ENCODE measurements at regions not wholly inside any gene's neighbourhood (a gene's known extent, or its start where the extent isn't known, plus 50 kb on each side); places are given as distances from the start of the nearest gene placed in this dataset.
A peak's percentile ranks its signal among the peaks of the same experiment; 100 is the strongest.
"Not testable (repeated sequence)": the region's sequence is repeated elsewhere in the genome, so short reads cannot be mapped to it uniquely, and the experiment has no call there.

DNA sequence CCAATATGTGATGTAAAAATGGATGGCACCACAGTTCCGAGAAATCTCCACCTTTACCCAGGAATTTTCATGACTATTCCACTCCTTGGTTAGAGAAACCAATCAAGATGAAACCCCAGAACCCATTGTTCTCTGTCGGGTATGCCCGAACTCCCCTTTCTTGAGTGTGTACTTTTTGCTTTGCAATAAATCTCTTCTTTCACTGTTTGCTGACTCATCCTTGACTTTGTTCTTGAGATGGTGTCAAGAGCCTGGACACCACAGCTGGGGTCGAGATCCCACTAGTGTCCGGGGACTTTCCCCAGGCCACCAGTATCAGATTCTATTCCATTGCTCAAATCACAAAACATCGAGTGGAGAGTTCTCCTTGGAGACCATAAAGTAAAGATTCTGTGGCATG lies 240.9 kb downstream of the FAM72C start:
- not testable (repeated sequence) for H3K27ac ChIP-seq (ENCODE audit: low read depth, low read length); H3K36me3 ChIP-seq (ENCODE audit: control insufficient read depth in 1 of 2, insufficient read depth in 2 of 2, low read length in 2 of 2); H2BK5ac ChIP-seq (ENCODE audit: low read depth, low read length, poor library complexity); H3K14ac ChIP-seq (ENCODE audit: low read length); DNase-seq; H2BK120ac ChIP-seq (ENCODE audit: insufficient read depth, low read length, poor library complexity); H3K23ac ChIP-seq (ENCODE audit: low read length); H3K9ac ChIP-seq (ENCODE audit: low read length); H4K91ac ChIP-seq (ENCODE audit: low read depth, low read length); H3K4ac ChIP-seq (ENCODE audit: low read depth, low read length); H3K79me2 ChIP-seq (ENCODE audit: control insufficient read depth, insufficient read depth, low read length, poor library complexity); H3K18ac ChIP-seq (ENCODE audit: low read length); H2AK5ac ChIP-seq (ENCODE audit: low read length); H3K4me1 ChIP-seq (ENCODE audit: control insufficient read depth in 1 of 2, insufficient read depth in 2 of 2, low read length in 2 of 2); H3K27me3 ChIP-seq (ENCODE audit: insufficient read depth, low read length); H3K79me1 ChIP-seq (ENCODE audit: low read length); H2BK12ac ChIP-seq (ENCODE audit: low read length); H3K4me2 ChIP-seq (ENCODE audit: low read length); H2AFZ ChIP-seq (ENCODE audit: insufficient read depth, low read length, poor library complexity); H4K12ac ChIP-seq (ENCODE audit: low read depth, low read length); H3K9me3 ChIP-seq (ENCODE audit: insufficient read depth, low read depth, low read length); H4K8ac ChIP-seq (ENCODE audit: low read depth, low read length); H3K4me3 ChIP-seq (ENCODE audit: low read depth, low read length)
- no CpG with 5 or more reads among the region's 6 CpGs for WGBS (ENCODE audit: extremely low coverage, insufficient coverage, insufficient read length)

DNA sequence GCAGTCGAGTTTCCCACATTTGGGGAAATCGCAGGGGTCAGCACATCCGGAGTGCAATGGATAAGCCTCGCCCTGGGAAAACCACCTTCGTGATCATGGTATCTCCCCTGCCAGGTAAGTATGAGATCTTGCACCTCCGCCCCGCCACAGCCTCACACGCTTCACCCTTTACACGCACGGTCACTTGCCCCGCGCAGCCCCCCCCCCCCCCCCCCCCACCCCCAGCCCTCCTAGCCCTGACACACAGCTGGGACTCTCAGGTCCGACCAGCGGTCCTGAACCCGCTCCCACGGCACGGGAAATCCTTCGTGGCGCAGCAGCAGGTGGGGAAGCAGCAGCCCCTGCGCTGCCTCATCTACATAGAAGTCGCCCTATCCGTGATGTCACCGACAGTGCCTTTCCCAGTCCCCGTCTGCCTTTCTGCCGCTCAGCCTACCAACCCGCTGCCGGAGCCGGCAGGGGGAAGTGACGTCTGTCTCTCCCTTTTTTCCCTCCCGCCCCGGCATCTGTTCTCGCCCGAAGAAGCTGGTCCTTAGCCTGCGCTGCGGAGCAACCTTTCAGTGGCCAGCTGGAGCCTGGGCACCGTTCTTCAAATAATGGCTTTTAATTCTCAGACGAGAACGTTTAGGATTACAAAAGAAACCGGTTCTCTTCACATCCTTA lies 242.2 kb downstream of the FAM72C start:
- not testable (repeated sequence) for H3K4me3 ChIP-seq (ENCODE audit: low read depth, low read length); H3K4ac ChIP-seq (ENCODE audit: low read depth, low read length); H3K79me1 ChIP-seq (ENCODE audit: low read length); H3K23ac ChIP-seq (ENCODE audit: low read length); H3K4me1 ChIP-seq (ENCODE audit: control insufficient read depth in 1 of 2, insufficient read depth in 2 of 2, low read length in 2 of 2); H3K27me3 ChIP-seq (ENCODE audit: insufficient read depth, low read length); H3K27ac ChIP-seq (ENCODE audit: low read depth, low read length); H3K9me3 ChIP-seq (ENCODE audit: insufficient read depth, low read depth, low read length); H2AFZ ChIP-seq (ENCODE audit: insufficient read depth, low read length, poor library complexity); H3K9ac ChIP-seq (ENCODE audit: low read length); H4K12ac ChIP-seq (ENCODE audit: low read depth, low read length); H3K4me2 ChIP-seq (ENCODE audit: low read length); H4K8ac ChIP-seq (ENCODE audit: low read depth, low read length); H2BK12ac ChIP-seq (ENCODE audit: low read length); H2BK5ac ChIP-seq (ENCODE audit: low read depth, low read length, poor library complexity); H3K36me3 ChIP-seq (ENCODE audit: control insufficient read depth in 1 of 2, insufficient read depth in 2 of 2, low read length in 2 of 2); H3K79me2 ChIP-seq (ENCODE audit: control insufficient read depth, insufficient read depth, low read length, poor library complexity); H3K14ac ChIP-seq (ENCODE audit: low read length); H3K18ac ChIP-seq (ENCODE audit: low read length); H2AK5ac ChIP-seq (ENCODE audit: low read length); H2BK120ac ChIP-seq (ENCODE audit: insufficient read depth, low read length, poor library complexity); H4K91ac ChIP-seq (ENCODE audit: low read depth, low read length)
- DNase-seq, result peak in 1 of 2 donors; percentile 0
- no CpG with 5 or more reads among the region's 39 CpGs for WGBS (ENCODE audit: extremely low coverage, insufficient coverage, insufficient read length)

DNA sequence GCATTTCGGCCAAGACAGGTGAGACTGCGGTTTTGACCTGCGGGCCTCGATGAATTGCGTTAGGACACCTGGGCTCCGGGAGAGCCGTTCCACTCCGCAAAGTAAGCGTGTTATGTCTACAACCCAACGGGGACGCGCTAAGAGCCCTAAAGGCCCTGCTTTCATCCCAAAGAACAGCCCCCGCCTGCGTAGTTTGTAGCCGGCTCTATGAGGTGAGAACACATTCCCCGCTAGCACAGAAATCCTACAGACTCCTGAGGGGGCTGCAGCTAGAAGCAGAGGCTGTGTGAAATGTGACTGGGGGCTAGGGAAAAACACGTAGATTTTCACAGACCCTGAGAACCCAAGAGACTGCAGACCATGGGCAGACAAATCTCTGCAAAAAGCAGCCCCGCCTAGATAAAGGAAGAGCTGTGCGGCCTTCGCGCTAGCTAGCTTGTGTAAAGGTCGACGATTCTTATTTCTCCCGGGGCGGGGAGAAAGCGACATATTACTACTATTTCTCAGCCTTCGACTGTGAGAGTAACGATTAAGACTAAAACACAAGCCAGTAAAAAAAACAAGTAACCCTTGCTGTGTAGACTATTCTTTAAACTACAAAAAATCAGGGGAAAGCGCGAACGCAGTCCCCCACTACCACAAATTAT lies 242.9 kb downstream of the FAM72C start:
- H4K91ac ChIP-seq (ENCODE audit: low read depth, low read length); H2AK5ac ChIP-seq (ENCODE audit: low read length); H3K9me3 ChIP-seq (ENCODE audit: insufficient read depth, low read depth, low read length); H3K14ac ChIP-seq (ENCODE audit: low read length); H3K9ac ChIP-seq (ENCODE audit: low read length); H3K4ac ChIP-seq (ENCODE audit: low read depth, low read length); H3K4me2 ChIP-seq (ENCODE audit: low read length); H2BK12ac ChIP-seq (ENCODE audit: low read length); H2BK5ac ChIP-seq (ENCODE audit: low read depth, low read length, poor library complexity); H3K18ac ChIP-seq (ENCODE audit: low read length); H3K23ac ChIP-seq (ENCODE audit: low read length); DNase-seq; H3K27ac ChIP-seq (ENCODE audit: low read depth, low read length); H2AFZ ChIP-seq (ENCODE audit: insufficient read depth, low read length, poor library complexity); H3K4me3 ChIP-seq (ENCODE audit: low read depth, low read length); H2BK120ac ChIP-seq (ENCODE audit: insufficient read depth, low read length, poor library complexity); H3K79me1 ChIP-seq (ENCODE audit: low read length); H4K12ac ChIP-seq (ENCODE audit: low read depth, low read length); H3K27me3 ChIP-seq (ENCODE audit: insufficient read depth, low read length); H3K36me3 ChIP-seq (ENCODE audit: control insufficient read depth in 1 of 2, insufficient read depth in 2 of 2, low read length in 2 of 2); H3K79me2 ChIP-seq (ENCODE audit: control insufficient read depth, insufficient read depth, low read length, poor library complexity); H3K4me1 ChIP-seq (ENCODE audit: control insufficient read depth in 1 of 2, insufficient read depth in 2 of 2, low read length in 2 of 2); H4K8ac ChIP-seq (ENCODE audit: low read depth, low read length): not testable (repeated sequence)
- WGBS (ENCODE audit: extremely low coverage, insufficient coverage, insufficient read length), result no CpG with 5 or more reads among the region's 31 CpGs

DNA sequence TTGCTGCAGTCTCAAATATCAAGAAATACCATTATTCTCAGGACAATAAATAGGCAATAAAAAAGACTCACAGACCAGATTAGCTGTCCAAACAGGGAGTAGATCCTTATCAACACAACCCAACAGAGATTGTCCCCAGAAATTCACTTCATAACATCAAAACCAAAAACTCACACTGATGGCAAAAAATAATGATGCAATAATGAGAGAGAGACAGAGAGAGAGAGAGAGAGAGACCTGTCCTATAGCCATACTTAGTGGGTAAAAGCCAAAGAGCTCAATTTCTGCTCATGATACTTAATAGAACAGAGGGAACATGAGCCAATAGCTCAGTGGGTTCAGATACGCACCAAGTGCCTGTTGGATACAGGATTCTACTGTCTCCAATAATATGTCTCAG lies 244.5 kb downstream of the FAM72C start:
- Histone ChIP-seq H4K8ac (ENCODE audit: low read depth, low read length) (no peak overlapping the region), H3K27me3 (ENCODE audit: insufficient read depth, low read length) (no peaks in the 10 kb centered on the region), H3K4me1 (ENCODE audit: control insufficient read depth in 1 of 2, insufficient read depth in 2 of 2, low read length in 2 of 2) (no peaks in the 10 kb centered on the region), H3K4me3 (ENCODE audit: low read depth, low read length) (no peak overlapping the region), H2BK12ac (ENCODE audit: low read length) (no peak overlapping the region), H4K12ac (ENCODE audit: low read depth, low read length) (no peak overlapping the region), H2BK5ac (ENCODE audit: low read depth, low read length, poor library complexity) (no peak overlapping the region), H2BK120ac (ENCODE audit: insufficient read depth, low read length, poor library complexity) (no peak overlapping the region), H3K23ac (ENCODE audit: low read length) (no peak overlapping the region), H3K79me1 (ENCODE audit: low read length) (no peaks in the 10 kb centered on the region), H3K4ac (ENCODE audit: low read depth, low read length) (no peak overlapping the region), H3K14ac (ENCODE audit: low read length) (no peak overlapping the region), H2AK5ac (ENCODE audit: low read length) (no peak overlapping the region), H3K9me3 (ENCODE audit: insufficient read depth, low read depth, low read length) (no peaks in the 10 kb centered on the region), H3K18ac (ENCODE audit: low read length) (no peak overlapping the region), H4K91ac (ENCODE audit: low read depth, low read length) (no peak overlapping the region), H3K9ac (ENCODE audit: low read length) (no peak overlapping the region), H3K27ac (ENCODE audit: low read depth, low read length) (no peak overlapping the region), H2AFZ (ENCODE audit: insufficient read depth, low read length, poor library complexity) (no peak overlapping the region), H3K79me2 (ENCODE audit: control insufficient read depth, insufficient read depth, low read length, poor library complexity) (no peaks in the 10 kb centered on the region), H3K36me3 (ENCODE audit: control insufficient read depth in 1 of 2, insufficient read depth in 2 of 2, low read length in 2 of 2) (no peaks in the 10 kb centered on the region), H3K4me2 (ENCODE audit: low read length) (no peak overlapping the region)
- no peak for DNase-seq
- WGBS (ENCODE audit: extremely low coverage, insufficient coverage, insufficient read length), result no CpG with 5 or more reads among the region's 1 CpG

Measured in trophoblast cell (in vitro differentiated cells and primary cell).